ENCODE measurements at regions not wholly inside any gene's neighbourhood (a gene's known extent, or its start where the extent isn't known, plus 50 kb on each side); places are given as distances from the start of the nearest gene placed in this dataset.

GRCh38 chr7:136359333-136359903, 382.3 kb upstream of the MTPN start:
- no peak overlapping the region for H2BK12ac ChIP-seq (ENCODE audit: insufficient read length, low read depth, low read length)
- H2AK5ac ChIP-seq (ENCODE audit: insufficient read length, low read length) = no peak overlapping the region
- H3K4me3 Mint-ChIP-seq = no peak overlapping the region
- no peak overlapping the region for H4K5ac ChIP-seq (ENCODE audit: insufficient read length, low read depth, low read length)
- H3K79me2 ChIP-seq (ENCODE audit: insufficient read depth, low read length) = no peaks in the 10 kb centered on the region
- H3K9me3 Mint-ChIP-seq = no peaks in the 10 kb centered on the region; a peak in 1 of 5 replicates
- H2BK5ac ChIP-seq (ENCODE audit: insufficient read length, low read length) = no peak overlapping the region
- no peaks in the 10 kb centered on the region for H3K23me2 ChIP-seq (ENCODE audit: insufficient read length, low read depth, low read length, poor library complexity, severe bottlenecking)
- H4K8ac ChIP-seq (replicated peaks; ENCODE audit: insufficient read length, low read depth, low read length) = no peak overlapping the region
- H3K14ac ChIP-seq (ENCODE audit: insufficient read depth, low read length) = no peak overlapping the region
- no peaks in the 10 kb centered on the region for H4K20me1 ChIP-seq (ENCODE audit: control insufficient read depth, insufficient read depth, insufficient read length)
- no peaks in the 10 kb centered on the region for H3K4me1 ChIP-seq (ENCODE audit: insufficient read depth, low read length)
- H3K18ac ChIP-seq (ENCODE audit: insufficient read length, low read depth, low read length) = no peak overlapping the region
- H2BK120ac ChIP-seq (ENCODE audit: low read depth, low read length, poor library complexity, severe bottlenecking) = no peak overlapping the region
- H3K27me3 Mint-ChIP-seq (ENCODE audit: low read depth) = no peaks in the 10 kb centered on the region
- H3K56ac ChIP-seq (ENCODE audit: insufficient read length, low read depth, low read length) = no peak overlapping the region
- WGBS (ENCODE audit: extremely low coverage, insufficient read length, low lambda C conversion rate) = no CpG with 5 or more reads among the region's 5 CpGs
- no peak overlapping the region for H3K23ac ChIP-seq (ENCODE audit: insufficient read length, low read depth, low read length)
- no peak overlapping the region for H3K27ac Mint-ChIP-seq
- H3K79me1 ChIP-seq (ENCODE audit: insufficient read depth, low read depth, low read length, poor library complexity, severe bottlenecking) = no peaks in the 10 kb centered on the region
- no peak overlapping the region for H2BK20ac ChIP-seq (ENCODE audit: low read depth, low read length, poor library complexity, severe bottlenecking)
- no peak overlapping the region for H4K91ac ChIP-seq (ENCODE audit: insufficient read length, low read depth, low read length)
- H3K4me2 ChIP-seq (ENCODE audit: insufficient read depth, insufficient read length, low read length) = no peak overlapping the region
- no peaks in the 10 kb centered on the region for H3K36me3 Mint-ChIP-seq (ENCODE audit: insufficient read depth in 1 of 3, low read depth in 3 of 3)
- H3K27ac ChIP-seq (ENCODE audit: insufficient read length, low read depth, low read length) = no peak overlapping the region
- no peak for DNase-seq
- no peaks in the 10 kb centered on the region for H3K27me3 ChIP-seq (ENCODE audit: insufficient read depth, low read length)
- no peak overlapping the region for H3K9ac ChIP-seq (ENCODE audit: extremely low read depth, insufficient read length, low read length)
- no peak overlapping the region for H3K4ac ChIP-seq (ENCODE audit: low read depth, low read length)
- TF ChIP-seq, protein P1, sequence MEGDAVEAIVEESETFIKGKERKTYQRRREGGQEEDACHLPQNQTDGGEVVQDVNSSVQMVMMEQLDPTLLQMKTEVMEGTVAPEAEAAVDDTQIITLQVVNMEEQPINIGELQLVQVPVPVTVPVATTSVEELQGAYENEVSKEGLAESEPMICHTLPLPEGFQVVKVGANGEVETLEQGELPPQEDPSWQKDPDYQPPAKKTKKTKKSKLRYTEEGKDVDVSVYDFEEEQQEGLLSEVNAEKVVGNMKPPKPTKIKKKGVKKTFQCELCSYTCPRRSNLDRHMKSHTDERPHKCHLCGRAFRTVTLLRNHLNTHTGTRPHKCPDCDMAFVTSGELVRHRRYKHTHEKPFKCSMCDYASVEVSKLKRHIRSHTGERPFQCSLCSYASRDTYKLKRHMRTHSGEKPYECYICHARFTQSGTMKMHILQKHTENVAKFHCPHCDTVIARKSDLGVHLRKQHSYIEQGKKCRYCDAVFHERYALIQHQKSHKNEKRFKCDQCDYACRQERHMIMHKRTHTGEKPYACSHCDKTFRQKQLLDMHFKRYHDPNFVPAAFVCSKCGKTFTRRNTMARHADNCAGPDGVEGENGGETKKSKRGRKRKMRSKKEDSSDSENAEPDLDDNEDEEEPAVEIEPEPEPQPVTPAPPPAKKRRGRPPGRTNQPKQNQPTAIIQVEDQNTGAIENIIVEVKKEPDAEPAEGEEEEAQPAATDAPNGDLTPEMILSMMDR (conservative IDR thresholded peaks at IDR 0.05) = no peak
- no peak overlapping the region for H2BK15ac ChIP-seq (ENCODE audit: low read depth, low read length)
- peaks cover 3 to 4% of the 10 kb centered on the region in 2 experiments; a peak in 2 of 4 replicates for H3K4me1 Mint-ChIP-seq
- H3K9me3 ChIP-seq (ENCODE audit: control insufficient read depth, low read depth, low read length) = no peaks in the 10 kb centered on the region
- H3T11ph ChIP-seq (ENCODE audit: low read length) = no peak overlapping the region
- no peak overlapping the region for H2AFZ ChIP-seq (ENCODE audit: low read length)
